IPS-11a (cell line): ENCODE measurements at regions not wholly inside any gene's neighbourhood (a gene's known extent, or its start where the extent isn't known, plus 50 kb on each side); places are given as distances from the start of the nearest gene placed in this dataset.
"Not testable (repeated sequence)": the region's sequence is repeated elsewhere in the genome, so short reads cannot be mapped to it uniquely, and the experiment has no call there.

Experiments
- H3K4me3 ChIP-seq: one replicate; pipeline ENCODE4 v1.5.1; 2013; ENCODE audit warnings: low read depth, low read length, control low read depth

DNA sequence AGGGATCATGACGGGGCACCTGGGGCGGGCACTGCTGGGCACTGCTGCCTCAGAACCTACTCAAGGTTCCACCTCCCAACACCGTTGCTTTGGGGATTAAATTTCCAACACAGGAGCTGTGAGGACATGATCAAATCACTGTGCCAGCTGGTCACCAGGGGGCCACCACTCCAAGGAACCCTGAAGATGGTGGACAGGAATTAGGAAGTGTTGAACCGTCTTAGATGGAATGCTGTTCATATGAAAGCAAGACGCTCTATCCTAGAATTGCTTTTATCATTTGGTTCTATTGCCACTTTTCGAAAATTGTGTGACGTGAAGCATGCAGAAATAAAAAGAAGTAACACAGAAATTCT, 140.3 kb downstream of the DLL1 start:
- no peak overlapping the region for H3K4me3 ChIP-seq

DNA sequence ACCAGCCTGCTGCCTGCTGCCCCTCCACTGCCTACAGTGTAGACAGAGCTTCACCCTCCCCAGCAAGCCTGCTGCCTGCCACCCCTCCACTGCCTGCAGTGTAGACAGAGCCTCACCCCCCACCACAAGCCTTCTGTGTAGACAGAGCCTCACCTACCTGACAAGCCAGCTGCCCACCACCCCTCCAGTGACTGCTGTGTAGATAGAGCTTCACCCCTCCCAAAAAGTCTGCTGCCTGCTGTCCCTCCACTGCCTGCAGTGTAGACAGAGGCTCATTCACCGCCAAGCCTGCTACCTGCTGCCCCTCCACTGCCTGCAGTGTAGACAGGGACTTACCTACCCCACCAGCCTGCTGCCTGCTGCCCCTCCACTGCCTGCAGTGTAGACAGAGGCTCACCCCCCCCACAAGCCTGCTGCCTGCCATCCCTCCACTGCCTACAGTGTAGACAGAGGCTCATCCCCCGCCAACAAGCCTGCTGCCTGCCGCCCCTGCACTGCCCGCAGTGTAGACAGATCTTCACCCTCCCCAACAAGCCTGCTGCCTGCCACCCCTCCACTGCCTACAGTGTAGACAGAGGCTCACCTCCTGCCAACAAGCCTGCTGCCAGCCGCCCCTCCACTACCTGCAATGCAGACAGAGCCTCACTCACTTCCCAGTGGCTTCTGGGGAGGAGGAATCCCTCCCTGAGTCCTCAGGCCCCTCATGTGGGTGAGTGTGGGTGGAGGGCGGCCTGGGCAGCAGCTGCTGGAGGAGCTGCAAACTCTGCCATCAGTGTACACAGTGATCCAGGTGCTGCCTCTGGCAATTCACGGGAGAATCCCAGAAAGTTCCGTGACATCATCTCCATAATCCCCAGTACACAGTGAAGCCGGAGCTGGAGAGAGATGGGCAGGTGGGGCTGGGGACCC, 140.9 kb downstream of the DLL1 start:
- no peak overlapping the region for H3K4me3 ChIP-seq

DNA sequence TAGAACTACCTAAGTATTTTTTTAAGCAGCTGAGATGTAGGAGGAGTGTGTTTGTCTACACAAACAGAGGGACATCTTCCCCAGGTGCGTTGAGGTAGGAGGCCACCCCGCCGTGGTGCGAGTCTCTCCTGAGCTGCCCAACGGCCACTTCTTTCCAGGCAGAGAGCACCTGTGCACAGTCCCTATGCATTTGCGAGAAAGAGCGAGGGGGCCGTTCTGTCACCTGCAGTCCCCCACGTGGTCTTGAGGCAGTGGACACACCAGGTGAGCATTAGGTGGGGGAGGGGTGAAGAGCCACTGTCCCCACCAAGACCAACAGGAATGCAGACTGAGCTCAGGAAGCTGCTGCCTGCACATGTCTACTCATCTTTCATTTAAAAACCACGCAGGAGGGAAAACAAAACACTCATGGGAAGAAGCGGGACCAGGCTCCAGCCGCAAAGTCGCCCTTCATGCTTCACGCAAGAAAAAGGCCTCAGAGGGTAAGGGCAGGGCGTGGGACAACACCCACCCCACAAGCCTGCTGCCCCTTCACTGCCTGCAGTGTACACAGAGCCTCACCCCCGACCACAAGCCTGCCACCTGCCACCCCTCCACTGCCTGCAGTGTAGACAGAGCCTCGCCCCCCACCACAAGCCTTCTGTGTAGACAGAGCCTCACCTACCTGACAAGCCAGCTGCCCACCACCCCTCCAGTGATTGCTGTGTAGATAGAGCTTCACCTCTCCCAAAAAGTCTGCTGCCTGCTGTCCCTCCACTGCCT, 142.0 kb downstream of the DLL1 start:
- H3K4me3 ChIP-seq: no peak overlapping the region

DNA sequence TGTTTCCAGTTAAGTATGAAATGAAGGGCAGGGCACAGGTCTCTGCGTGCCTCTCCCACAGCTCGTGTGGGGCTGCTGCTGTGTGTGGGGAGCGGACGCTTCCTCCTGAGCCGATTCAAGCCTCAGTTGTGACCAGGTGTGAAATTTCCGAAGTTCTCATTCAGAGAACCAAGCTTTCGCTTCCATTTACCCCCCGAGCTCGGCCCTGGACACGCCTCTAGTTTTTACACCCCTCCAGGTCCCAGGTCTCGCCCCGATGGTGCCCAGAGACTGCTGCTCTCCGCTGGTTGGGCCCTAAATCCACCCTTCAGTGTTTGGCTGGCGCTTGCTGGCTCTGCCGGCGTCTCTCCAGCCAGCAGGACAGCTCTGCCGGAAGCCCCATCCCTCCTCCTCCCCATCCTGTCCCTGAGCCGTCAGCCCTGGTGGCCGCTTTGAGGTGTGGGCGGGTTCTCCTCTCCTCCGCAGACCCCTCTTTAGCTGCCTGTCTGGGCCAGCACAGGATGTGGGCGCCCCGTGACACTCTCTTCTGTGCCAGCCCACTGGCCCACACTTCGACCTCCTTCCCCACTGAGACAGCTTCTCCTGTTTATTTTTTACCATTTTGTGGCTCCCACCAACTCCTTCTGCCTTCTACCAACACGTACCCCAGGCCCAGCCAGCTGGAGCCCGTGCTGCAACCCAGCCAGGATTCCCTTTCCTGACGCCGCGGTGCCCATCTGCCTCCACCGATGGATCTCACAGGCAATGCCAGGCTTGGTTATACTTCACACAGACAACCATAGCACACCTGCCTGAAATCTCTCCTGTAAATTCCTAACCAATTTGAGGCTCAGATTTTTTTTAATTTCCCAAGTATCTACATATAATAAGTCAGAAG, 142.8 kb downstream of the DLL1 start:
- no peak overlapping the region for H3K4me3 ChIP-seq

GRCh38 chr6:170147056-170147787, 143.7 kb downstream of the DLL1 start:
- H3K4me3 ChIP-seq: no peak overlapping the region

- H3K4me3 ChIP-seq: no peak overlapping the region
These were observed 144.2 kb downstream of the DLL1 start for GRCh38 chr6:170146640-170147039.

GRCh38 chr6:170146131-170146530, 144.7 kb downstream of the DLL1 start:
- not testable (repeated sequence) for H3K4me3 ChIP-seq

DNA sequence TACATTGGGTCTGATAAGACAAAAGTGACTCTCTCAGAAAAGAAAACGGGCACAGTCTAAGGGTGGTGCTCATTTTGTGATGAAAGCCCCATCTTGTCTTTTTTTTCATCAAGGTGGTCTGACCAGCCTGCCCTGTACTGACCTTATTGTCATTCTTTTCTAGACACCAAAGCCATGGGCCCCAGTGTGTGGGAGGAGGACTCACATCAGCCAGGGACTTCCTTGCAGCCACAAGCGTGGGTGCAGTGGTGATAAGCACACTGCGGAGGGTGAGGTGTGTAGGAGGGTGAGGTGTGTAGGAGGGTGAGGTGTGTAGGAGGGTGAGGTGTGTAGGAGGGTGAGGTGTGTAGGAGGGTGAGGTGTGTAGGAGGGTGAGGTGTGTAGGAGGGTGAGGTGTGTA, 145.2 kb downstream of the DLL1 start:
- not testable (repeated sequence) for H3K4me3 ChIP-seq

GRCh38 chr6:170145272-170145592, 145.6 kb downstream of the DLL1 start:
- no peak overlapping the region for H3K4me3 ChIP-seq

GRCh38 chr6:170144571-170145271, 146.2 kb downstream of the DLL1 start:
- no peak overlapping the region for H3K4me3 ChIP-seq

- no peak overlapping the region for H3K4me3 ChIP-seq
These were observed 147.3 kb downstream of the DLL1 start for GRCh38 chr6:170143401-170144150.

DNA sequence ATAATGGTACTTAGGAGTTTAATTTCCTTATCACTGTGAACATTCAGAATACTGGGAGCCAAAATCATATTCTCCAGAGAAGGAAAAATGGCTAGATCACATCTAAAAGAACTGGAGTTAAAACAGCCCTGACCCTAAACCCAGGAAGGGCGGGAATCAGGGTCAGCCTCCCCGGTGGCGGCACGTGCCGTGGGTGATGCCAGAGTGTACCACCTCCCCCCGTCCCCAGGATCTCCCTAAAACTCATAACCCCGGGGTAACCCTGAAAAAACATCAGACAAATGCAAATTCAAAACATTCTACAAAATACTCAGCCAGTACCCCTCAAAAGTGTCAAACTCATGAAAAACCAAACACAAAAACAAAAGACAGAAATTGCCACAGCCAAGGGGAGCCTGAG, 148.3 kb downstream of the DLL1 start:
- H3K4me3 ChIP-seq: no peak overlapping the region

- not testable (repeated sequence) for H3K4me3 ChIP-seq
These were observed 149.8 kb downstream of the DLL1 start for GRCh38 chr6:170141061-170141460.

GRCh38 chr6:170140129-170140528, 150.7 kb downstream of the DLL1 start:
- no peak overlapping the region for H3K4me3 ChIP-seq

GRCh38 chr6:170139531-170139930, 151.3 kb downstream of the DLL1 start:
- H3K4me3 ChIP-seq: no peak overlapping the region

DNA sequence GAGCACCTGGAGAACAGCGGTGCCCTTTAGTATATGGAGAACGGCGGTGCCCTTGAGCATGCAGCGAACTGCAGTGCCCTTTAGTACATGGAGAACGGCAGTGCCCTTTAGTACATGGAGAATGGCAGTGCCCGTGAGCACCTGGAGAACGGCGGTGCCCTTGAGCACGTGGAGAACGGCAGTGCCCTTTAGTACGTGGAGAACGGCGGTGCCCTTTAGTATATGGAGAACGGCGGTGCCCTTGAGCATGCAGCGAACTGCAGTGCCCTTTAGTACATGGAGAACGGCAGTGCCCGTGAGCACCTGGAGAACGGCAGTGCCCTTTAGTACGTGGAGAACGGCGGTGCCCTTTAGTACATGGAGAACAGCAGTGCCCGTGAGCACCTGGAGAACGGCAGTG, 151.8 kb downstream of the DLL1 start:
- H3K4me3 ChIP-seq: not testable (repeated sequence)

- no peak overlapping the region for H3K4me3 ChIP-seq
These were observed 152.7 kb downstream of the DLL1 start for GRCh38 chr6:170137911-170138910.

- H3K4me3 ChIP-seq: no peak overlapping the region
These were observed 153.5 kb downstream of the DLL1 start for GRCh38 chr6:170137176-170137891.
